RKO (cell line): ENCODE measurements at regions not wholly inside any gene's neighbourhood (a gene's known extent, or its start where the extent isn't known, plus 50 kb on each side); places are given as distances from the start of the nearest gene placed in this dataset.

Source experiments
- DNase-seq: peaks from one replicate; pipeline ENCODE4 v3.0.0-alpha.2; 2016; ENCODE audit warnings: low spot score

DNA sequence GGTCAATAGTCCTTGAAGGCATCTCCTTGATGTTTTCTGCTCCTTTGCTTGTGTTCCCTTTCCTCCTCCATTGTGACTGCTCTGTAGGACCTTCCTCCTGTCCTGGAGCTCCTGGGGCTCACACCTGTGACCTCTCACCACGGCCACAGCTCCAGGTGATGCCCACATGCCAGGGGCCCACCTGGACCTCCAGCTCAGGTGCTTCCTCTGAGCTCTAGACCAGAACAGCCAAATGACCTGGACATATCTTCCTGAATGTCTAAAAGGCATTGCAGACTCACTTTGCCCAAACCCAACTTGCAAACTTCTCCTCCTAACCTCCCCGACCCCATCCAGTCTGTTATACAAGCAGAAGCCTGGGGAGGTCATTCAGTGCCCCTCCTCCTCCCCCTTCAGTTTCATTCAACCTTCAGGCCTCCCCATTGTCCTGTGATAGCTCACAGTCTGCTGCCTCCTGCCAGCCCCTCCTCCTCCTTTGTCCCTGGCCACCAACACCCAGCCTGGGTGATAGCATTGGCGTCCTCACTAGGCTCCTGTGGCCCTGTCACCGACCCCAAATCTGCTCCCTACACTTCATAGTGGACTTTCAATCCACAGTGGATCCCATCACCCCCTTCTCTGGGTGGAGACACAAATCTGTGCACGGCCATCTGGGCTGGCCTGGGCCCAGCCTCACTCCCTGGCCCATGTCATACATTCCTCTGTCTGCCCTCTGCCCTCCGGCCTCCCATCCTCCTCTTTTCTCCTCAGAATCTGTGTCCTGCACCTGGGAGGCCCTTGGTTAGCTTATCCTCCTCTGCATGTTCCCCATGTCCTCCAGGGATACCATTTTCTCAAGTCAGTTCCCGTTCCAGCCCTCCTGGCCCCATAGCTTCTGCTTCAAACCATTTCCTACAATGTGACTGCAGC is 310.4 kb upstream of the HDAC4 start:
- DNase-seq = no peak

DNA sequence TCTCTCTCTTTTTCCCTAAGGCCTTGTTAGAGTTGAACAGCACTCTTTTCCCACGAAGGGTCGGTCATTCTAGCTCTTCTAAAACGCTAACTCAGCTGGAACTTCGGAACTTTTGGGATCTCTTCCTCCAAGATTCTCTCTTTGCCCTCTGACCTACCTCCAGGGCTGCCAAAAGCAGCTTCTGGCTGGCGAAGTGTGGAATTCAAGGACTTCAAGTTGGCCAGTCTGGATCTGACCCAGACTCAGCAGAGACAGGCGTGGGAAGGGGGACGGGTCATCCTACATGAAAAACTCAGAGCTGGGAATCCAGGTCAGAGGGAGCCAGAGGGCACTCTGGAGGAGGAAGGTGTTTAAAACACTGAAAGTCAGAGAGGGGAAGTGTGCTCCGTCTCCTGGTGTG is 305.5 kb upstream of the HDAC4 start:
- DNase-seq = no peak

DNA sequence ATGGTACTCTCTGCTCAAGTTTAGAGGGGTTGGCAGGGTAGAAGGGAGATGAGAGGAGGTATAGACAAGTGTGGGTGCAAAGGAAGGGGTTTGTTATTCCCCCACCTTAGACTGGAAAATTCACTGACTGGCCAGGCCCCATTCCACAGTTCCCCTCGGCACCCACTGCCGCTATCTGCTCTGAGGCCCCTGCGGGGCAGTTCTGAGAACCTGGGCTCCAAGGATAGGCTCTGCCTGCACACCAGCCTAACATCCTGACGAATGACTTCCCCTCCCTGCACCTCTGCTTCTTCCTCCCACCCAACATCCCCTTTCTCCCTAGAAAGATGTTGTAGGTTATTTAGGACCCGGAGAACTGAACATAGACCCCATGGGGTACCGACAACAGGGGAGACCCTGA is 303.9 kb upstream of the HDAC4 start:
- DNase-seq = no peak

DNA sequence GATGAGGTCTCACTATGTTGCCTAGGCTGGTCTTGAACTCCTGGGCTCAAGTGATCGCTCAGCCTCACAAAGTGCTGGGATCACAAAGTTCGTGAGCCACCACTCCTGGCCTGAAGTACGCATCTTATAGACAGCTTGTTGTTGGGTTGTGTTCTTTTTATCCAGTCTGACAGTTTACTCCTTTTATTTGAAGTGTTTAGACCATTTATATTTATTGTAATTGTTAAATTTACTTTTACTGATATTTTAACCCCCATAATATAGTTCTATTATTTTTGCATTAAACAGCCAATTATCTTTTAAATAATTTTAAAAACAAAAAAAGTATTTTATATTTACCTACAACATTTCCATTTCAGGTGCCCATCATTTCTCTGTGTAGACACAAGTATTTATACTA is 303.0 kb upstream of the HDAC4 start:
- no peak for DNase-seq

DNA sequence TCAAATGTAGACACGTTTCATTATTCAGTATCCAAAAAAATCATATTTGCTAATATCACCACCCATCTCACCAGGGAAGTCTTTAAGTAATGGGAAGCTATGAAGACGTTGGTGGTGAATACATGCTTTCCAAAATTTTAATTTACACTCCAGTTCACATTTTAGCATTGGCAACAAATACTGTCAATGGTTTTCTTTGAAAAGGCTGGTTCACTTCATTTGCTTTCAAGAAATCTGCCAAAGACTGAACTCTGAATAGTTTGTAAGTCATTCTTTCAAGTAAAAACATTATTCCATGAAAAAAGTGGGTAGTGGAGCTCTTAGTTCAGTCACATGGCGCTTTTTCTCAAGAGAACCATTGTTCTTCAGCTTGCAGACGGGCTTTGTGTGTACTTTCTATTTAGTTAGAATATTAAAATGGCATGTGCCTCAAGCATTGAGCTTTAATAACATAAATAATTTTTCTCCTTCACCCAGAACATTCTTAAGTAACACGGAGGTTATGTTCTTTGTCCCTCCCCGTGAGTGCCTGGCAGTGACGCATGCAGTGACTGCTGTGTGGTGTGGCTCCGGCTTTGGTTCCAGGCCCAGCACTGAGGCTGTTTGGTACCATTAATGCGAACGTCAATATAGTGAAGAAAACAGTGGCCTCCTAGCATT is 300.0 kb upstream of the HDAC4 start:
- DNase-seq = no peak

DNA sequence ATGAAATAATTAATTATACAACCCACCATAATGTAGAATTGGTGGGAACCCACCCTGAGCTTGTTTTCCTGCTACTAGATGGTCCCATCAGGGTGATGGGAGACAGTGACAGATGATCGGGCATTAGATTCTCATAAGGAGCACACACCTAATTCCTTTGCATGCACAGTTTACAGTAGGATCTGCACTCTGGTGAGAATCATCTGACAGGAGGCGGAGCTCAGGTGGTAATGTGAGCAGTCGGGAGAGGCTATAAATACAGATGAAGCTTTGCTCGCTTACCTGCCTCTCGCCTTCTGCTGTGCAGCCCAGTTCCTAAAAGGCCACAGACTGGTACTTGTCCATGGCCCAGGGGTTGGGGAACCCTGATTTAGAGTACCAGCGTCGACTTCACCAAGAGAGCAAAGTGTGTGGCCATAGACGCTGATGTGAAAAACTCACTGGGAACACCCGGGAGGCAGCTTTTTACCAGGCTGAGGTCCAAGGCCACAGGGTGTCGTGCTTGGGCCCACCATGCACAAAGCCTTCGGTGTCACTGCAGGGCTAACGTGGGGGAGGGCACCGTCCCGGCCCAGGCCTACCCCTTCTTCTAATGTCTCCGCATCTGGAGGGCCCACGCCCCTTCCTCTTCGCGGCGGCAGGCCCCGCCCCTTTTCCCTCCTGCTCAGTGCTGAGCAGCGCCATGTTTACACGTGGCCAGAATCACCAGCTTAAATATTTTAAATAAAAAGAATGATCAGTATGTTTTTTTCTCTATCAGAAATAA is 296.8 kb upstream of the HDAC4 start:
- no peak for DNase-seq

DNA sequence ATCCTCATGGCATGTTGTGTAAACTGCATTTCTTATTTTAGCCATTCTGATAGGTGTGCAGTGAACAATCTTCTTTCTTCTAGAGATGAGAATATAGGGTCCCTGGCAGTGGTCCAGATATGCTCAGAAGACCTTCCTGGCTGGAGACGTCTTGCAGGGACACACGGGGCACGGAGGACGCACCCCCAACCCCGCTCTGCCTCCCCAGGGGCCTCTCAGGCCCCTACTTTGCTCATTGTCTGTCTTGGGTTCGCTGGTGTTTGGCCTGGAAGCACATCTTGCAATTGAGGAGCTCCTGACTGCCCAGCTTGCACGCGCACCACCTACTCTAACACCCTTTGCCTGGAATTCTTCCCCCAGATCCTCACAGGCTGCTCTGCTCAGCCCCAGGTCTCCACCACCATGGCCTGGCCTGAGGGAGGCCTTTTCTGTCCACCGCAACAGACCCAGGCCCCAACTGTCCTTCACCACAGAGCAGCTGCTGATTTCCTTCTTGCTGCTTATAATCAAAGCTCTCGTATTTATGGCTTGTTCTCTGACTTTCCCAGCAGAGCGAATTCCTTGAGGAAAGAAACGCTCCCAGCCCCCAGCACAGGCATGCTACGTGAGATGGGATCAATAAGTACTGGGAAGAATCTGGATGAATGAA is 295.9 kb upstream of the HDAC4 start:
- no peak for DNase-seq

DNA sequence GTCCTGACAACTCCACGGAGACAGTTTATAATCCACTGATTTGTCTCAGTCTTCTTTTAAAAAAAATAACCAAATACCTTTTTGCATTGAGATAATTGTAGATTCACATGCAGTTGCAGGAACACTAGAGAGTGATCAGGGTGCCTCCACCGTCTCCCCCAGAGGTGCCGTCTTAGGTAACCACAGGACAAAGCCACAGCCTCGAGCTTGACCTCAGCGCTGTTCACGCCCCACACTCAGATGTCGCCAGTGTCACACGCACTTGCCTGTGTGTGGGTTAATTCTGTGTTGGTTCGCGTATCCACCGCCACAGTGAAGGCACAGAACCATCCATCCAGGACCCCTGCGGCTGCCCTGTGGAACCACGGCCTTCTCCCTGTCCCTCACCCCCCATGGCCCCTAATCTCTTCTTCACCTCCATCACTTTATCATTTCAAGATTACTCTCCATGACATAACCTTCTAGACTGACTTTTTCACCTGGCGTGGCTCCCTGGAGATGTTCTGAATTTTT is 295.0 kb upstream of the HDAC4 start:
- DNase-seq = no peak

DNA sequence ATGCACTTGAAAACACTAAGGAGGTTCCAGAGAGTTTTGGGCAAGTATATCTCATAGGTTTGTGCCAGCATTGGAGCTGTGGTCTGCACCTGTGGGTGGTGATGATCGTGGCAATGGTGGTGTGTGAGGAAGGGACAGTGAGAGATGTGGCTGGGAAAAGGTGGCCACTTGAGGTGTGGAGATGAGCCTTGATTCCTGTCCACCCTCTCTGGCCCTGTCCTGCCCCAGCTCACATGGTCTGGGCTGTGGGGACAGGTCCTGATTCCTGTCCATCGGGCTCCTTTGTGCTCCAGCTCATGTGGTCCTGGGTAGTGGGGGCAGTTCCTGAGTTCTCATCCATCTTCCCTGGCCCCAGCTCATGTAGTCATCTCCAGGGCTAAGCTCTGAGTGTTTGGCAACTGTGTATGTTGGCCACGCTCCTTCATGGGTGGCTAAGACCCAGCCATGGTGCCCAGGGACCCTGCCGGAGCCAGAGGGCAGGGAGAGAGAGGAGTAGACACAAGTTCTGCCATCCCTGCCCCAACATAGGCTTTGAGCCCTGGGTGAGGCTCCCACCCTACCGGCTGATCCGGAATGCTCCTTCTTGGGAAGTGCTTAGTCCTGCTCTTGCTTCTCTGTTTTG is 294.4 kb upstream of the HDAC4 start:
- DNase-seq = no peak

DNA sequence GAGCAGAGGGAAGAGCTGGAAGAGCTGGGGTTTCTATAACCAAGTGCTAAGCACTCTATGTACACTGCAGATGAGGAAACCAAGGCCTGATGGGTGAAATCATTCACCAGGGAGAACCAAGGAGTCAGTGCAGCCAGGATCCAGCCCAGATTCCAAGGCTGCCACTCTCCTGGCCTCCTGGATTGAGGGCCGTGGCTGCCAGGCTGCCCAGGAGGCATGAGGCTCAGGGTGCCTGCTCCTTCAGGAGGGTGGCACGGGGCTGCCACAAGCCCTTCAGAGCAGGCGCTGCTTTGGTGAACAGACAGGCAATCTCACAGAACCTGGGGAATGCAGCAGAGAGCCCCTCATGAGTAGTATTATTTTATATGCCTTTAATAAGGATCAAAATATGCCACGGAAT is 293.7 kb upstream of the HDAC4 start:
- DNase-seq = no peak

DNA sequence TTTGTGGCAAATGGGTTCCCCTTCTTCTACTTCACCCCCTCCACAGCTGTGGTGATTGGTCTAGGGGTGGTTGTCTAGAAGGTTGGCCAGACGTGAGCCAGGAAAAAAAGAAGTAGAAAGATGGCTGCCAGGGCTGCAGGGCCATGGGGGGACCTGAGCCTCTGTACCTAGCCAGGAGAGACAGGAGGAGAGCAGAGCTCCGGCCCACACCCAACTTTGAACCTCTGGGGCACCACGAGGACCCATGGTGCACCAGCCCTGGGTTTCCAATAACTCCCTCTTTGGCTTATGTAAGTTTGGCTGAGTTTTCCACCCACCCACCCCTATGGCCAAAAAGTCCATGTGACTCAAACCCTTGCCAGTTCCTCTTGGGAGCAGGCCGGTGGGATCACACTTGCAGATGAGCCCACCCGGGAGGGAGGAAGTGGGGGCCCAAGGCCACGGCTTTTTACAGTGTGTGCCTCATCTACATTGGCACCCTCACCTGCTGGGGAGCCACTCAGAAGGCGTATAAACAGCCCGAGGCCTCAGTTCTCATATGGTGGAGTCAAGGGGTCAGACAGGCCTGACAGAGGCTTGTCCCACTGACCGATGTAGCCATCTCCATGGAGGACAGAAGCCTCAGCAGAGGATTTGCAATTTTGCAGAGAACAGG is 293.1 kb upstream of the HDAC4 start:
- DNase-seq = no peak

DNA sequence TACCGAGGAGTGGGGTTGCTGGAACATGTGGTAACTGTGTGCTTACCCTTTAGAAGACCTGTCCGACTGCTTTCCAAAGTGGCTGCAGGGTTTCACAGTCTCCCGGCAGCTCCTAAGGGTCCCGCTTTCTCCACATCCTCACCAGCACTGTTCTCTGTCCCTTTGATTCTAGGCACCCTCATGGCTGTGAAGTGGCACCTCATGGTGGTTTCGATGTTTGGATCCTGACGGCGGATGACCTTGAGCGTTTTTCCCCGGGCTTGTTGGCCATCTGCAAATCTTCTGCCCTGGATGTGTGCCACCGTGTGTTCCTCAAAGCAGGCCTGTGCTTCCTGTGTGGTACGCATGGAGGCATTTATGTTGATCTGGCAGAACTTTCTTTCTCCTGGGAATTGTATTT is 292.5 kb upstream of the HDAC4 start:
- no peak for DNase-seq

DNA sequence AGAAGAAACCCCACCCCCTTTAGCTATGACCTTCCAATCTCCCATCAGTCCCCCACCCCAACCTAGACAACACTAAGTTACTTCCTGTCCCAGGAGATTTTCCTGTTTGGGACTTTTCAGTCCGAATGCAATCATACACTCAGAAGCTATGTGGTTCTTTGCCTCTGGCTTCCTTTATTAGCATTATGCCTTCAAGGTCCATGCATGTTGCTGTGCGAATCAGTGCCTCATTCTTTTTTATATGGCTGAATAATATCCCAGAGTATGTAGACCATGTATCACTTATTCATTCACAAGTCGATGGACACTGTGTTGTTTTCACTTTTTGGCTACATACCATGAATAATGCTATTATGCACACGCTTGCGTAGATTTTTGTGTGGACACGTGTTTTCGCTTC is 292.1 kb upstream of the HDAC4 start:
- DNase-seq = no peak

DNA sequence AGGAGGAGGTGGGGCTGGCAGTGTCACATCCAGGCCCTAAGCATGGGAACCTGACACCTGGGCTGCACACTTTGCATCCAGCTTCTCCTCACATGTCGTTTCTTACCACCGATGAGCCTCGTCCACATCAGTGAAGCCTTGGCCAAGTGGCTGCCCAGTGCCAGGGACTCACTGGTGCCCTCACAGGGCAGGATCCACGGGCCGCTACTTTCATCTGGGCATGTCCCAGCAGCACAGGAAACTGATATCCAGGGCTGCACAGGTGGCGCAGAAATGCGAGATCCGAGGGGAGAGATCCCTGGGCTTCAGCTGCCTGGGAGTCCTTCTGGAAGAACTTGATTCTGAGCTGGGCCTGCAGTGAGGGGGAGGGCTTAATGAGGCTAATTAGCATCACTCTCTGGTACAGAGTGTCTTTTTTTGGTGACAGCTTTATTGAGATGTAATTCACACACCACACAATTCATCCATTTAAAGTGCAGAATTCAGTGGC is 291.6 kb upstream of the HDAC4 start:
- no peak for DNase-seq

DNA sequence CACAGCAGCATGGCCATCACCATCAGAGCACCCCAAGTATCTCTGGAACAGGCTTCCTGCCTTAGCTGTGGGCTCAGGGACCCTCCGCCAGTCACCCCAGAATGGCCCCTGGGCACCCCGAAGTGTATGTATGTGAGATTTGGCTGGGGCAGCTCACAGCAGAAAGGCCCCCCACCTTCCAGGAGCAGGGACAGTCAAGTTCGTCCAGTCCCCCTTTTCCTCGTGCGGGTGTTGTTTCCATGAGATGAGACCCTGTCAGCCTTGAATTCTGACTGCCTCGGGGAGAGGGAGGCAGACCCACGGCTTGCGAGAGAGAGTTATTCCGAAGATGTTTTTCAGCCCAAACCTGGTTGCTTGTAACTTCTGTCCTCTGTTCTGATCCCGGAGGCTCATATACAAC is 290.9 kb upstream of the HDAC4 start:
- DNase-seq = no peak

DNA sequence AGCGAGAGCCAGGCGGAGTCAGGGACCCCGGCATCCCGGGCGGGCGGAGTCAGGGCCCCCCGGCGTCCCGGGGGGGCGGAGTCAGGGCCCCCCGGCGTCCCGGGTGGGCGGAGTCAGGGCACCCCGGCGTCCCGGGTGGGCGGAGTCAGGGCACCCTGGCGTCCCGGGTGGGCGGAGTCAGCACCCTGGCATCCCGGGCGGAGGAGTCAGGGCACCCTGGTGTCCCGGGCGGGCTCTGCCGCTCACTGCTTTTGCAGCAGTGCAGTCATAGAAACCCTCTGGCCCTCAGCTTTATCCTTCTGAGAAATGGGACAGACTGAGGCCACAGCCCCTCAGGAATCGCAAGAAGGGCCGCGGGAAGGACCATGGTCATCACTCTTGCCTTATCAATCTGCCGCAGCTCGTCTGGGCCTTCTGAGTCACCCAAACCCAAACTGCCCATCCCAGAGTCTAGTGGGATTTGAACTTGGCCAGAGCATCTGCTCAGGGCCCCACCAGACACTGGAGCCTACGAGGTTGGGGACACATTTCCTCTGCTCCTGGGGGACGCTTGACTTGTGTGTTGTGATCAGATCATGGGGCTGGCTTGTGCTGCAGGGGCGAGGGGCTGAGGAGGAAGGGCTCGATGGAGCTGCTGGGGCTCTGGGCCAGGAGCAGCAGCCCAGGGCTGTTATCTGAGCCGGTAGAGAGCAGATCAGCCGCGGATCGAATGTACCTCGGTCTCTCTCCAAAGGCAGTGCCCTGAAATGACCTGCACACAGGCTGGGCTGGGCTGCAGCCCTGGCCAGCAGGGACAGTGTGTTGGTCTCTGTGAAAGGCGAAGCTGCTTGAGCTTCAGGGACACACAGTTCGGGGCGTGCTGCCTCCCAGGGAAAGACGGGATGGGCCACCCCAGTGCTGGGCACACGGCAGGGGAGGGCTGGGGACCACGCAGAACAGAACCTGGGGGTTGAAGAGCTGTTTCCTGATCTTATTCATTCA is 290.1 kb upstream of the HDAC4 start:
- DNase-seq = no peak

DNA sequence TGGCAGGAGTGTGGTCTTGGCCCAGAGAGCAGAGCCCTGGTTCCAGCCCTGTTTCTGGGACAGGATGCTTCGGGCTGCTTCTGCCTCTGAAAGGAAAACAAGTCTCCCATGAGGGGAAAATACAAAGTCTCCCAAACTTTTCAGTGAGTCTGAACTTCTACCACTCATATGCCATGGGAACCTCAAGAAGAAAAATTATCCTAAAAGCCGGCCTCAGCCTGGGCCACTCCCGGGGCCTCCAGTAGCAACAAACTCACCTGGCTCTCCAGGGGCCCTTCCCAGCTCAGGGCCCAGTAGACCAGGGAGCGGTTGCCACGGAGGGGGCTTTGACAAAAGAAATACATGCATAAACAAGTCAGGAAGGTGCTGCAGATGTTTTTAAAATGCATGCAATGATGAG is 289.2 kb upstream of the HDAC4 start:
- DNase-seq = no peak

DNA sequence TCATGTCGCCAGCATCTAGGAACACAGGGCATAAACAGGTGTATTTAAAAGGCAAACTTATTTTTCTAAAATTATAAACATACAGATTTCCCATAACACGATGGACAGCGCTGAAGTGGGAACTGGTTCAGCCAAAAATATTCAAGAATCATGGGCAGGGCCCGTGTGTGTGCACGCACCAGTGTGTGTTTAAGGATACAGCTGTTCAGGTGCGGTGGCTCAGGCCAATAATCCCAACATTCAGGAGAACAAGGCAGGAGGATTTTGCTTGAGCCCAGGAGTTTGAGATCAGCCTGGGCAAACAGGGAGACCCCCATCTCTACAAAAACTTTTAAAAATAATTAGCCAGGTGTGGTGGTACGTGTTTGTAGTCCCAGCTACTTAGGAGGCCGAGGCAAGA is 288.6 kb upstream of the HDAC4 start:
- DNase-seq = no peak

DNA sequence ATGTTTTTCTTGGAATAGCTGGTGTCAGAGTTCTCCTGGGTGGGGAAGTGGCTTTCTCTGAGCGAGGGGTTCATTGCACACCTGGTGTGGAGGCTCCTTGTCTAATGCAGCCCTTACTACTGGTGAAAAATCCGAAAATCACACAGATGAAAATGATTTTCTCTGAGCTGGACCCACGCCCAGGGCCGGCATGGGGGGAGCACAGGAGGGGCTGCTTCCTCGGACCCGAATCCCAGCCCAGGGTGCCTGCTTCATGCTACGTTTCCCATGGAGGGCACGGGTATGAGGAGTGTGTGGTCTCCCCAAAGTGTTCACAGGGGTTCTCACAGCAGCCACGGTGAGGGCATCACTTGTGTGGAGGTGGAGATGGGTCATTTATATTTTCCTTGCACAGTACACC is 288.0 kb upstream of the HDAC4 start:
- no peak for DNase-seq
